ENCODE measurements at regions not wholly inside any gene's neighbourhood (a gene's known extent, or its start where the extent isn't known, plus 50 kb on each side); places are given as distances from the start of the nearest gene placed in this dataset.

DNA sequence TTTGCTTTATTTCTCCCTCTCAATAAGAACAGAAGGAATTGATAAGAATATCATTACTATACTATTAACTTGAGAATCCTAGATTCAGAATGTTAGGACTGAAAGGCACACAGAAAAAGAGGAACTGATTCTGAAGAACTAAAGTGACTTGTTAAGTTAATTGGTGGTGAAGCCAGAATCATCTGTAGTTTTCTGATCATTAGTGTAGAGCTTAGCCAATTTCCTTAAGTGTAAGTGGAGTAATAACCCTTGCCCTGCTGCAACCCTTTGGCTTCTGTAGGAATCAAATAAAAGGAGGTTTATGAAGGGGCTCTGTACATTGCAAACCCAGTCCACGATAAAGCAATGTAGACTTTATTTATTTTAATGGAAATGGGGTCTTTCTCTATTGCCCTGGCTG lies 1186.0 kb downstream of the SORCS3 start:
- Histone ChIP-seq H3K4me3 (replicated peaks in 1 of 3; ENCODE audit: insufficient read depth in 1 of 3, low read depth in 1 of 3, low read length in 3 of 3) (no peak overlapping the region), H3K4me2 (ENCODE audit: insufficient read depth, low read length) (no peak overlapping the region), H4K20me1 (replicated peaks; ENCODE audit: control insufficient read depth, extremely low read depth, insufficient read depth, low read length) (no peaks in the 10 kb centered on the region), H3K4me1 (ENCODE audit: control insufficient read depth, extremely low read depth, insufficient read depth, low read length) (no peaks in the 10 kb centered on the region), H3K9ac (replicated peaks; ENCODE audit: extremely low read depth, insufficient read depth, low read length) (no peak overlapping the region), H3K79me2 (ENCODE audit: control insufficient read depth, insufficient read depth, low read length) (no peaks in the 10 kb centered on the region), H3K9me3 (replicated peaks; ENCODE audit: control insufficient read depth, insufficient read depth, low read length) (peaks cover 3% of the 10 kb centered on the region), H2AFZ (ENCODE audit: low read depth, low read length) (no peak overlapping the region), H3K27ac (ENCODE audit: insufficient read depth, low read depth, low read length) (no peak overlapping the region), H3K27me3 (ENCODE audit: control insufficient read depth in 2 of 2, insufficient read depth in 2 of 2, low read length in 2 of 2) (no peaks in the 10 kb centered on the region), H3K36me3 (ENCODE audit: control insufficient read depth in 2 of 2, extremely low read depth in 1 of 2, insufficient read depth in 2 of 2, low read length in 2 of 2) (no peaks in the 10 kb centered on the region), H3K9me1 (replicated peaks; ENCODE audit: control insufficient read depth, extremely low read depth, insufficient read depth, low read length) (no peaks in the 10 kb centered on the region)
- ChIA-PET POLR2A (no interaction called here), CTCF (no interaction called here)
- BruUV-seq (replicated peaks): no TSS peak
- dilution Hi-C loops (cut with MboI; ENCODE audit: extremely low pct_ligation_motif_present, low sequenced_read_pairs): no loop called here
- no peak for DNase-seq (ENCODE audit: low read depth, low spot score)
- FAIRE-seq: no peak
- intact Hi-C loops (cut with micrococcal nuclease): no loop called here
- TF ChIP-seq EZH2 (IDR thresholded peaks at IDR 0.05; ENCODE audit: borderline replicate concordance, low read depth, low read length, severe bottlenecking) (no peak), GATA2 (IDR thresholded peaks at IDR 0.05; ENCODE audit: insufficient read depth, insufficient read length, low read depth, low read length) (no peak), FOS (IDR thresholded peaks at IDR 0.05; ENCODE audit: borderline replicate concordance, insufficient read depth, low read length) (no peak), POLR2AphosphoS5 (IDR thresholded peaks at IDR 0.05; ENCODE audit: insufficient read depth, low read depth, low read length) (no peak), POLR2A (IDR thresholded peaks at IDR 0.05; ENCODE audit: low read depth, low read length) (no peak), MYC (IDR thresholded peaks at IDR 0.05; ENCODE audit: low read depth, low read length) (no peak), JUN (IDR thresholded peaks at IDR 0.05; ENCODE audit: borderline replicate concordance, insufficient read depth, insufficient read length, low read depth) (no peak)
- TF ChIP-seq, protein P1, sequence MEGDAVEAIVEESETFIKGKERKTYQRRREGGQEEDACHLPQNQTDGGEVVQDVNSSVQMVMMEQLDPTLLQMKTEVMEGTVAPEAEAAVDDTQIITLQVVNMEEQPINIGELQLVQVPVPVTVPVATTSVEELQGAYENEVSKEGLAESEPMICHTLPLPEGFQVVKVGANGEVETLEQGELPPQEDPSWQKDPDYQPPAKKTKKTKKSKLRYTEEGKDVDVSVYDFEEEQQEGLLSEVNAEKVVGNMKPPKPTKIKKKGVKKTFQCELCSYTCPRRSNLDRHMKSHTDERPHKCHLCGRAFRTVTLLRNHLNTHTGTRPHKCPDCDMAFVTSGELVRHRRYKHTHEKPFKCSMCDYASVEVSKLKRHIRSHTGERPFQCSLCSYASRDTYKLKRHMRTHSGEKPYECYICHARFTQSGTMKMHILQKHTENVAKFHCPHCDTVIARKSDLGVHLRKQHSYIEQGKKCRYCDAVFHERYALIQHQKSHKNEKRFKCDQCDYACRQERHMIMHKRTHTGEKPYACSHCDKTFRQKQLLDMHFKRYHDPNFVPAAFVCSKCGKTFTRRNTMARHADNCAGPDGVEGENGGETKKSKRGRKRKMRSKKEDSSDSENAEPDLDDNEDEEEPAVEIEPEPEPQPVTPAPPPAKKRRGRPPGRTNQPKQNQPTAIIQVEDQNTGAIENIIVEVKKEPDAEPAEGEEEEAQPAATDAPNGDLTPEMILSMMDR (IDR thresholded peaks at IDR 0.05; ENCODE audit: extremely low read depth in 1 of 2, insufficient read depth in 1 of 2, low read depth in 1 of 2, low read length in 2 of 2): no peak
- TF ChIP-seq, protein P2, sequence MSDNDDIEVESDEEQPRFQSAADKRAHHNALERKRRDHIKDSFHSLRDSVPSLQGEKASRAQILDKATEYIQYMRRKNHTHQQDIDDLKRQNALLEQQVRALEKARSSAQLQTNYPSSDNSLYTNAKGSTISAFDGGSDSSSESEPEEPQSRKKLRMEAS (IDR thresholded peaks at IDR 0.05; ENCODE audit: insufficient read depth, insufficient read length): no peak

All from endothelial cell of umbilical vein (primary cell).